Inflammatory macrophage treated with lipopolysaccharide for 1 hour (primary cell): ENCODE measurements at regions not wholly inside any gene's neighbourhood (a gene's known extent, or its start where the extent isn't known, plus 50 kb on each side); places are given as distances from the start of the nearest gene placed in this dataset.
"Not testable (repeated sequence)": the region's sequence is repeated elsewhere in the genome, so short reads cannot be mapped to it uniquely, and the experiment has no call there.

ENCODE experiments used
- DNase-seq, 2 donors: peaks; one replicate each; pipeline ENCODE4 v3.0.0-alpha.2; 2020 to 2022

DNA sequence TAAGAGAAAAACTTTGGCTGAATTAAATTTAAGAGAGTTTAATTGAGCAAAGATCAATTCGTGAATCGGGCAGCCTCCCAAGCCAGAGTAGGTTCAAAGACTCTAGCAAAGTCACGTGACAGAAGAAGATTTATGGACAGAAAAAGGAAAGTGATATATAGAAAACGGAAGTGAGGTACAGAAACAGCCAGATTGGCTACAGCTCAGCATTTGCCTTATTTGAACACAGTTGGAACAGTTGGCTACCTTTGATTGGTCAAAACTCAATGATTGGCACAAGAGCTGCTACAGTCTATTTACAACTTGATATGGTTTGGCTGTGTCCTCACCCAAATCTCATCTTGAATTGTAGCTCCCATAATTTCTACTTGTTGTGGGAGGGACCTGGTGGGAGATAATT is 102.6 kb downstream of the PLG start:
- DNase-seq: no peak

GRCh38 chr6:160808263-160808662 is 106.2 kb downstream of the PLG start:
- no peak for DNase-seq

DNA sequence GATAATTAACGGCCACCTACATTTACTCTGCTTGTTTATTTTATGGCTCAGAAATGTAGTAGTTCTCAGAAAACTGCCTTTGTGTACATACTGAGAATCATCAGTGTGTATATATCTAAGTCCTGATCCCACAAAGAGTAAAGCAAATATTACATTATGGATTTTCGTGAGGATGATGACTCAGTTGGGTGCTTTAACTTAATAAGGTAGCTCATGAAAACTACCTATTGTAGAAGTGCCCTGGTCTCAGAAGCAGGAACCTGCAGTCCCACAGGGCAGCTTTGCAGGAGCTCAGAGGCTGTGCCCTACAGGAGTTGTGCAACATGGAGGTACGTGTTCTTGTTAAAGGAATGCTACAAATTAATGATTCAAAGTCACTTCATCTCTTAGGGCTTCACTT is 108.2 kb downstream of the PLG start:
- DNase-seq: no peak

- DNase-seq: no peak
These were observed 110.1 kb downstream of the PLG start for GRCh38 chr6:160812097-160812496.

GRCh38 chr6:160818934-160819333 is 116.9 kb downstream of the PLG start:
- DNase-seq: no peak

GRCh38 chr6:160820661-160821060 is 118.6 kb downstream of the PLG start:
- DNase-seq: not testable (repeated sequence)

DNA sequence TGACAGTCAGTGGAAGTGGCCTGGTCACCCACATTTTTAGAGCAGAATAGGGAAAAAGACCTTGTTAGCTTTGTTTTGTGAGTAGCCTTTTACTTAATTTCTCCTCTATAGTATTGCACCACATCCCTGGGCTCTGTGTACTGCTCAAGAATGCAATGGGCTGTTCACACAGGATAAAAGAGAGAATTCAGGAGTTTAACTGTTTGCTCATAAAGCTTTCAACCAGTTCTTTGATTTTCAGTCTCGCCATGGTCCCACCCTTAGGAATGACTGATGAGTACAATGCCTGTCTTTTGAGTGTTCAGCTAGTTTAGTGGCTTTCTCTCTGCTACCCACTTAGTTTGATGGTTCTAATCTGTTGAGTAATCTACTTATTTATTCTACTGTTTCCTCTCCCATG is 129.7 kb downstream of the PLG start:
- no peak for DNase-seq

- no peak for DNase-seq
These were observed 130.4 kb downstream of the PLG start for GRCh38 chr6:160832422-160832821.

GRCh38 chr6:160837146-160837545 is 135.1 kb downstream of the PLG start:
- DNase-seq: no peak

DNA sequence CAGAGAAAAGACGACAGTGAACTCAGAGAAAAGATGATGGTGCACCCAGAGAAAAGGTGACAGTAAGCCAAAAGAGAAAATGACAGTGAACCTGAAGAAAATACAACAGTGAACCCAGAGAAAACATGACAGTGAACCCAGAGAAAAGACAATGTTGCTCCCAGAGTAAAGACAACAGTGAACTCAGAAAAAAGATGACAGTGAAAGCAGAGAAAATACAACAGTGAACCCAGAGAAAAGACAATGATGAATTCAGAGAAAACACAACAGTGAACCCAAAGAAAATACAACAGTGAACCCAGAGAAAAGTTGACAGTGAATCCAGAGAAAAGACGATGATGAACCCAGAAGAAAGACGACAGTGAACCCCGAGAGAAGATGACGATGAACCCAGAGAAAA is 140.5 kb upstream of the MAP3K4 start:
- no peak for DNase-seq

- DNase-seq: no peak
These were observed 137.6 kb upstream of the MAP3K4 start for GRCh38 chr6:160853946-160854345.

GRCh38 chr6:160858886-160859285 is 132.7 kb upstream of the MAP3K4 start:
- DNase-seq: no peak

- no peak for DNase-seq
These were observed 131.7 kb upstream of the MAP3K4 start for GRCh38 chr6:160859822-160860221.

DNA sequence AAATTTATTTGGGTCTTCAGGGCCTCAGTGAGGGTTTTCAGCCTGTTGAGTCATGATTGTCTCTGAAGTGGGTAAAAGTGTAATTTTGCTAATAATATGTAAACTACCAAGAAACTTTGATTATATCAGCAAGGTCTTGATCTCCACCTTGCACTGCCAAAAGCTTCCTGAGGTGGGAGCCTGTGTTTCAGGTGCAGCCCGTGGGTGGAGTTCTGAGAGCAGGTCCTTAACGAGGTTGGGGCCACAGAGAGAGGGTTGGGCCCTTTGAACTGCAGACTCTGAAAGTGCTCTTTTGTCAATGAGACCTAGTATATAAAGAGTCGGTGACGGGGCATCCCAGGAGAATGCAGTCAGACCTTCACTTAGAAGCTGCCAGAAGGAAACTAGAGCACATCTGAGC is 129.7 kb upstream of the MAP3K4 start:
- no peak for DNase-seq

GRCh38 chr6:160863782-160864181 is 127.8 kb upstream of the MAP3K4 start:
- no peak for DNase-seq

DNA sequence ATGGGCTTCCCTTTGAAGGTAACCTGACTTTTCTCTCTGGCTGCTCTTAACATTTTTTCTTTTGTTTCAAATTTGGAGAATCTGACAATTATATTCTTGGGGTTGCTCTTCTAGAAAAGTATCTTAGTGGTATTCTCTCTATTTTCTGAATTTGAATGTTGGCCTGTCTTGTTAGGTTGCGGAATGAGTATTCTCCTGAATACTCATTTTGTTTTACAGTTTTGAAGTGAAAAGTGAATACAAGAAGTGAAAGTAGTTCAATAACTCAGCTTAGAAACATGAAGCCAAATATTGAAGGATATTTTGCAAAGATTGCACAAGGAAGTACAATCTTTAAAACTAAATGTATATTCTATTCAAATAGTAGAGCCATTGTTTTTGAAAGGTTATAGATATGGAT is 120.2 kb upstream of the MAP3K4 start:
- DNase-seq: no peak

DNA sequence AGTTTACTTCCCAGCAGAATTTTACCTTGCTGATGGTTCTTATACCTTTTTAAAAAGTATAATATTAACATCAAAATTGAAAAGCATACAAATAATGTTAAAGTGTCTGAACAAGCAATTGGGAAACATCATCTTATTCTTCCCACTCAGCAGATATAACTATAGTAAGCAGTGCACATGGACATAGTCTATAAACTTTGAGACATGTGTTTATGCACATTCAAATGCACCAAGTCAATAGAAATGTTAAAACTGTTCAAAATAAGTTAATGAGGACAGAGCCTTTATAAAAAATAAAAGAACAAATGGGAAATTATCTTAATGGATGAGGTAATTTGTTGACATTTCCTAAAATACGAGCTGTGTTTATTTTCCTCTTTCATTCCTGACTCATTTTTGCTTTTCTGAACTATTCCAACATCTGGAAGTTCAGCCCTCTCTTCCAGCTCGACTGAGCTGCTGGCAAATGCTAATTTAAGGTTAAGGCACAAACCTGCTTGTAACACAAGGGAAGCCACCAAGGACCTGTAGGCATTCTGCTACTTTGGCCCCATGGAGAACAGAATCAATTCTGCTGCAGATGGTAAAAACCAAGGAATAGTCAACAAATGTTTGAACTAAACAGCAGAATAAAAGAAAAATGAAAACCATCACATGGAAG is 110.3 kb upstream of the MAP3K4 start:
- no peak for DNase-seq

DNA sequence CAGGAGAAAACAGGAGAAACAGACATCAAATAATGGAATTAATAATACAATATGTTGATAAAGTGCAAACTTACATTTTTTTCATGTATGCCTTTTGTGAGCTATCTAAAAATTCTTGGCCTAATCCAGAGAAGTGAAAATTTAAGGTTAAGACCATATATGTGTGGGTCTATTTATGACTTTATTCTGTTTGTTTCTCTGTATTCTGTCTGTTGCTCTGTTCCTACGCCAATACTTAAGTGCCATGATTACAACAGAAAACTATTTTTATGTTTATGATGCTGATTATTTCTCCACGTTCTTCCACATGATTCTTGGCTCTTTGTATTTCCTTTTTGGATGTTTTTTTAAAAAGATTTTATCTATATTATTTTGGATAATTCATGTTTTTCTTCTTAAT is 109.6 kb upstream of the MAP3K4 start:
- no peak for DNase-seq

- no peak for DNase-seq
These were observed 108.7 kb upstream of the MAP3K4 start for GRCh38 chr6:160882791-160883279.

DNA sequence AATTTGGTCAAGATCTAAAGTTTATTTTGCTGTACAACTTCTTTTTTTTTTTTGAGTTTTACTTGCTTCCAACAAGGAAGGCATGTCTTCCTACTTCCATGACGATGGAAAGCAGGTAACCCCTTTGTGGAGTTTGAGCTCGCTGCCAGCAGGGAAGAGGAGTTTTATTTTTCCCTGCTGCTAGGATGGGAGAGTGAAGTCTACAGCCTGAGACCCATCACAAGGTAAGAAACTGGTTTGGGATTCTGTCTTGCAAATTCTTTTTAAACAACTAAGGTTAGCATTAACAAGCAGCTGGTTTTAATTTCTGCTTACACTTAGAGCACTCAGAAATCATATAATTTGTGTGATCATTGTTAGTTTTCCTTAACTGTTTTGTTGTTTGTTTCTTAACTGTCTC is 108.0 kb upstream of the MAP3K4 start:
- DNase-seq: no peak

DNA sequence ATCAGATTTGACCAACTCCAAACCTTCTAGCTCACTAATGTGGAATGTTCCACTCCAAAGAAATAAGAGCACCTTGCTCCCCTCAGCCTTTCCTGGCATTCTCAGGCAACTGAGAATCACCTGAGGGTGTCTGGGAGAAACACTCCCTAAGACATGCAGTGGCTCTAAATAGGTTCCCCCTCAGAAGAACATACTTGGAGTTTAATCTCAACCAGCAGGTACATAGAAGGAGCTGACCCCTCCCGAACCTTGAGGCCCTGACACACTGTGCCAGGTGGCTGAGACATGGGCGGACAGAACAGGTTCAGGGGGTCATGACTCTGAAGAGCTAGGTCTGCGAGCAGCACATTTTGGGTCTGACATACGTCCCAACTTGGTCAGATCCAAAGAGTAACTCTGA is 107.6 kb upstream of the MAP3K4 start:
- DNase-seq: no peak

- DNase-seq: not testable (repeated sequence)
These were observed 102.4 kb upstream of the MAP3K4 start for GRCh38 chr6:160889148-160889547.

DNA sequence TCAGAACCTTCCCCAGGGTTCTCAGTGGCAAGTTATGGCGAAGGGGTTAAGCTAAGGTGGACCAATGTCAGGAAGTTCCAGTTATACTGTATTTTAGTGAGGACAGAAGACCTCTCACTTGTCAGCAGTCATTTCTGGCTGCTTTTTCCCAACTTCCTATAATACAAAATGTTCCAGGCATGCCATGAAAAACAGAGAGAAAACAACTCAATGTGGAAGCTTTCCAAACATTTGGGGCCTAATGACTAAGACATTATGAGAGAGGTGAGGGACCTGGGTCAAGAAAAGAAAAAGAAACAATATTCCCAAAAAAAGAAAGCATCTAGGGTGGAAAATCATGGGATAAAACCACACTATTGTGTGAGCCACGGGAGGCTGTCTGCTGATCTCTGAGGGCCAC is 99.9 kb upstream of the MAP3K4 start:
- DNase-seq: no peak

DNA sequence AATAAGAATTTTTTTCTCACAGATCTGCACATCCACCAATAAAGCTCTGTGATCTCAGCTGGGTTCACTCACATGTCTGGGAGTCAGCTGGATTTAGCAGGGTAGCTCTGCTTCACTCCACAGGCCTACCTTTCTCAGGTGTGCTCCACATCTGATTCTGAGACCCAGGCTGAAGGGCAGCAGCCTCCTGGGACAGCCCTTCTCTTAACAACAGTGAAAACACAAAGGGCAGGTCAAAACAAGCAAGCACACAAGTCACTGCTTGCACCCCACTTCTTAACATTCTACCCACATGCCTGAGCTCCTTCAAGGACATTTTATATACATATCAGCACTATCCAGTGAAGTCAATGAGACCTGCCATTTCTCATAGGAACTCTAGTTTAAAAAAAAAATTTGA is 96.0 kb upstream of the MAP3K4 start:
- no peak for DNase-seq

- no peak for DNase-seq
These were observed 91.7 kb upstream of the MAP3K4 start for GRCh38 chr6:160899671-160900430.
